Parathyroid adenoma (tissue), 2 donors: ENCODE measurements at regions not wholly inside any gene's neighbourhood (a gene's known extent, or its start where the extent isn't known, plus 50 kb on each side); places are given as distances from the start of the nearest gene placed in this dataset.

ENCODE experiments used
- H2AFZ ChIP-seq: fragments of 300-600 bp; sonication (generic); one replicate; pipeline ENCODE4 v1.7.0; 2017; ENCODE audit warnings: antibody characterized with exemption, mild to moderate bottlenecking
- H3K27ac ChIP-seq: fragments of 300-600 bp; sonication (generic); one replicate; pipeline ENCODE4 v1.7.0; 2017
- H3K27me3 ChIP-seq: fragments of 300-600 bp; sonication (generic); one replicate; pipeline ENCODE4 v1.7.0; 2017; ENCODE audit warnings: low read length; ENCODE audit not compliant: control insufficient read depth, insufficient read depth
- H3K36me3 ChIP-seq: fragments of 300-600 bp; sonication (generic); one replicate; pipeline ENCODE4 v1.7.0; 2017; ENCODE audit warnings: low read length; ENCODE audit not compliant: control insufficient read depth, insufficient read depth
- H3K4me1 ChIP-seq: fragments of 300-600 bp; sonication (generic); one replicate; pipeline ENCODE4 v1.7.0; 2017; ENCODE audit warnings: control low read depth
- H3K4me2 ChIP-seq: fragments of 300-600 bp; sonication (generic); one replicate; pipeline ENCODE4 v1.7.0; 2017; ENCODE audit warnings: low read length
- H3K4me3 ChIP-seq: fragments of 300-600 bp; sonication (generic); one replicate; pipeline ENCODE4 v1.7.0; 2017; ENCODE audit warnings: low read depth, low read length
- H3K79me2 ChIP-seq: fragments of 300-600 bp; sonication (generic); one replicate; pipeline ENCODE4 v1.7.0; 2017; ENCODE audit warnings: control low read depth
- H3K9ac ChIP-seq: fragments of 300-600 bp; sonication (generic); one replicate; pipeline ENCODE4 v1.7.0; 2017; ENCODE audit warnings: mild to moderate bottlenecking
- H3K9me3 ChIP-seq: fragments of 300-600 bp; sonication (generic); one replicate; pipeline ENCODE4 v1.7.0; 2017; ENCODE audit warnings: low read length; ENCODE audit not compliant: control insufficient read depth
- TF ChIP-seq, protein P1 (sequence below): fragments of 300-600 bp; sonication (generic); IDR thresholded peaks from one replicate; pipeline ENCODE4 v1.7.0; 2017; ENCODE audit warnings: antibody characterized with exemption, mild to moderate bottlenecking
- donor health status: primary hyperparathyroidism.

DNA sequence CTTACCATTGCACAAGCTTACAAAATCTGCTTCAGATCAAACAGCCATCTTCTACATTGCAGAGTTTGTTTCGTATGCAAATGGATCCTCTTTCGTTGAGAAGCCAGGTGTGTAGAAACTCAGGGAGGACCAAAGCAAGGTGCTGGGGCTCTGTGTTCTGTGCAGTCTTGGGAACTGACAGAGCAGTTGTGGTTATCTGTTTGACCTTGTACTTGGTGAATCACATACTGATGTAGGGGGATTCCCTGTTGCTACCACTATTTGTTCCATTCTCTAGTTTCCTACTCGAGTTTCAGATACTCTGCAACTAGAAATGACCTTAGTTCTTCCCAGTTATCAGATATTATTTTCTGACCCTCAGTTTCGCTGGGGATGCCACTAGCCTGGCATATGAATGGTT, 95.2 kb upstream of the CLDN10 start:
- H3K9me3 ChIP-seq: no peaks in the 10 kb centered on the region
- peaks cover 8% of the 10 kb centered on the region for H3K4me1 ChIP-seq
- TF ChIP-seq, protein P1, sequence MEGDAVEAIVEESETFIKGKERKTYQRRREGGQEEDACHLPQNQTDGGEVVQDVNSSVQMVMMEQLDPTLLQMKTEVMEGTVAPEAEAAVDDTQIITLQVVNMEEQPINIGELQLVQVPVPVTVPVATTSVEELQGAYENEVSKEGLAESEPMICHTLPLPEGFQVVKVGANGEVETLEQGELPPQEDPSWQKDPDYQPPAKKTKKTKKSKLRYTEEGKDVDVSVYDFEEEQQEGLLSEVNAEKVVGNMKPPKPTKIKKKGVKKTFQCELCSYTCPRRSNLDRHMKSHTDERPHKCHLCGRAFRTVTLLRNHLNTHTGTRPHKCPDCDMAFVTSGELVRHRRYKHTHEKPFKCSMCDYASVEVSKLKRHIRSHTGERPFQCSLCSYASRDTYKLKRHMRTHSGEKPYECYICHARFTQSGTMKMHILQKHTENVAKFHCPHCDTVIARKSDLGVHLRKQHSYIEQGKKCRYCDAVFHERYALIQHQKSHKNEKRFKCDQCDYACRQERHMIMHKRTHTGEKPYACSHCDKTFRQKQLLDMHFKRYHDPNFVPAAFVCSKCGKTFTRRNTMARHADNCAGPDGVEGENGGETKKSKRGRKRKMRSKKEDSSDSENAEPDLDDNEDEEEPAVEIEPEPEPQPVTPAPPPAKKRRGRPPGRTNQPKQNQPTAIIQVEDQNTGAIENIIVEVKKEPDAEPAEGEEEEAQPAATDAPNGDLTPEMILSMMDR: no peak
- no peaks in the 10 kb centered on the region for H3K36me3 ChIP-seq
- H2AFZ ChIP-seq: peak overlapping the region; percentile 56
- no peak overlapping the region for H3K9ac ChIP-seq
- no peak overlapping the region for H3K27ac ChIP-seq
- H3K79me2 ChIP-seq: no peaks in the 10 kb centered on the region
- no peak overlapping the region for H3K4me3 ChIP-seq
- no peak overlapping the region for H3K4me2 ChIP-seq
- no peaks in the 10 kb centered on the region for H3K27me3 ChIP-seq

DNA sequence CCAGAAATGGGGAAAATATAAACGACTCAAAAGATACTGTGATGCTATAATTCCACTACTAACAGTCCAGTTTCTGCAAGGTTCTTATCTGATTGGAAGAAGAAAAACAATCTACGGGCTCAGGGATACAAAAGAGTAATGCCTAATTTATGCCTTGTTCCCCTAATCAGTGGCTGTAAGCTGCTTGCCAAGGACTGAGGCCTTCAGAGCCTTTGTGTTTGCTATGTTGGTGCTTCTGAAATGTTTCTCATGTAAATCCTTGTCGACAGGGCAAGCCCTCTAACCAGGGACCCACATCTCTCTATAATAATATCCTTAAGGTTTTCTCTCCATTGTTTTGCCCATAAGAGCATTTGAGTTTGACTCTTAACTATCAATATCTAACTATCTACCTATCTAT, 89.7 kb upstream of the CLDN10 start:
- Histone ChIP-seq H3K4me2 (peak overlapping the region; percentile 13), H2AFZ (no peak overlapping the region)

DNA sequence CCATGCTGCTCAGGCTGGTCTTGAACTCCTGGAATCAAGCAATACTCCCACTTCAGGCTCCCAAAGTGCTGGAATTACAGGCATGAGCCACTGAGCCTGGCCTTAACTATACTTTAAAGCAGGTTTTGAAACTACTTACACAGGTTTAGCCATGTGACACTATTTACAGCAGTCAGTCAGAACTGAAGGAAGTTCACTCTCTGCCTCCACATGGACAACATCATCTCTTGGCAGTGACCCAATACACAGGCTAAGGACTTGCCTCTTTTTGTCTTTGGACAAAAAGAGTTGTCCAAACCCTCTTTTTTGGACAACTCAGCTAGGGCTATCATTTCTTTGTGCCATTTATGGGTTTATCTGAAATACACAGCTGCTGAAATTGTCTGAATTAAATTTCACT, 89.0 kb upstream of the CLDN10 start:
- no peaks in the 10 kb centered on the region for H3K79me2 ChIP-seq
- peaks cover 7% of the 10 kb centered on the region for H3K4me1 ChIP-seq
- H3K27ac ChIP-seq: no peak overlapping the region
- H3K9ac ChIP-seq: no peak overlapping the region
- TF ChIP-seq, protein P1: no peak
- H3K4me2 ChIP-seq: no peak overlapping the region
- no peak overlapping the region for H2AFZ ChIP-seq
- H3K27me3 ChIP-seq: no peaks in the 10 kb centered on the region
- H3K9me3 ChIP-seq: no peaks in the 10 kb centered on the region
- H3K4me3 ChIP-seq: no peak overlapping the region
- no peaks in the 10 kb centered on the region for H3K36me3 ChIP-seq

More for the DNA sequence above, 89.7 kb upstream of the CLDN10 start:
- TF ChIP-seq, protein P1: no peak
- H3K9me3 ChIP-seq: no peaks in the 10 kb centered on the region
- no peak overlapping the region for H3K9ac ChIP-seq
- H3K36me3 ChIP-seq: no peaks in the 10 kb centered on the region
- H3K27ac ChIP-seq: peak overlapping the region; percentile 39
- H3K79me2 ChIP-seq: no peaks in the 10 kb centered on the region
- no peak overlapping the region for H3K4me3 ChIP-seq
- H3K27me3 ChIP-seq: no peaks in the 10 kb centered on the region
- peaks cover 10% of the 10 kb centered on the region for H3K4me1 ChIP-seq

DNA sequence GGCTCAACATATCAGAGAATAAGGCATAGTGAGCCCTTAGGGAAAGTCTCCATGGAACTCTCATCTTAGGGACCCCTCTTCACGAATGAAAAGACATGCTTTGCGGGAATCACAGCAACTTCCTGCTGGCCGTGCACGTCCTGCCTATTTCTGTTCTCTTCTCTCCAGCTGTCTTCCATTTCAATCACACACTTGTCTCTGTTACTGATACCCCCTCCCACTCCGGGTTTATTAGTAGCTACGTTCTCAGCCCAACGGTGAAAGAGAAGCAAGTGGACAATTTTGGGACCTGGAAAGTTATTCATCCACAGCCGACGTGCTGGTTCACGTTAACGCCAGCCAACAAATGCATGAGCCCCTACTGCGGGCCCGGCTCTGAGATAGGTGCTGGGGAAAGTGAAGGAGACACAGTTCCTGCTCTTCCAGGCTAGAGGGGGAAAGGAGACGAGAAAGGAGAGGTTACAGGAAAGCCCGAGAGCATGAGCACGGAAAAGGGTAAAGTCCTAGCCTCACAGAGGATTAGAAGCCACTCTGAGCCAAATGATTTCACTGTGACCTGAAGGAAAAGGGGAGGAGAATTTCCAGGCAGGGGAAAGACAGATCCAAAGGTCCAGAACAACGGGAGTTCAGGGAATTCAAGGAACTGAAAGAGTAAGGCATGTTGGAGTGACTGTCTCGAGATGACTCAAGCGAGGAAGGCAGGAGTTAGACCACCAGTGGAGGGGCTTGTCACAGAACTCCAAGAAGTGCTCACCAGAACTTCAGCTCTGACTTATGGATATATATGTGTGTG, 81.8 kb upstream of the CLDN10 start:
- Histone ChIP-seq H3K9ac (no peak overlapping the region), H3K4me3 (no peak overlapping the region), H2AFZ (no peak overlapping the region), H3K27ac (no peak overlapping the region), H3K27me3 (no peaks in the 10 kb centered on the region), H3K4me2 (no peak overlapping the region), H3K36me3 (no peaks in the 10 kb centered on the region), H3K9me3 (no peaks in the 10 kb centered on the region), H3K4me1 (peaks cover 3% of the 10 kb centered on the region), H3K79me2 (no peaks in the 10 kb centered on the region)
- TF ChIP-seq, protein P1: no peak

DNA sequence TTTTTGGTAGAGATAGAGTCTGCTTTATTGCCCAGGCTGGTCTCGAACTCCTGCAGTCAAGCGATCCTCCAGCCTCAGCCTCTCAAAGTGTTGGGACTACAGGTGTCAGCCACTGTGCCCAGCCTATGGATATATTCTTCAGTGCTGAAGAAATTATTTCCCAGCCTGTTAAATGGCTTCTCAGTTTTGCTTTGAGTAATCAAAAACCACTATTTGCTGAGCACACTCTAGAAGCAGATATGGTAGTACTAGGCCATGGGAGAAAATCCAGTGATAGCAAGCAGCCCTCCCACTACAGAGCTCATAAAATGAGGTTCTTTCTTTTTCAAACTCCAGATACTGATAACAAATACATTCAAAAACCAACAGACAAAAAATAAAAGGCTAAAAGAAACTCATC, 80.6 kb upstream of the CLDN10 start:
- Histone ChIP-seq H3K27ac (no peak overlapping the region), H2AFZ (no peak overlapping the region), H3K36me3 (no peaks in the 10 kb centered on the region), H3K4me3 (no peak overlapping the region), H3K9me3 (no peaks in the 10 kb centered on the region), H3K4me1 (peaks cover 3% of the 10 kb centered on the region), H3K4me2 (no peak overlapping the region), H3K27me3 (no peaks in the 10 kb centered on the region), H3K9ac (no peak overlapping the region), H3K79me2 (no peaks in the 10 kb centered on the region)
- TF ChIP-seq, protein P1: no peak
